A673 (cell line): ENCODE measurements at regions not wholly inside any gene's neighbourhood (a gene's known extent, or its start where the extent isn't known, plus 50 kb on each side); places are given as distances from the start of the nearest gene placed in this dataset.

Experiments
- BruUV-seq: library from RNA; stranded (reverse); fragments of 400-500 nt; replicated peaks from 2 replicates; lab custom pipeline; 2021; lab: Mats Ljungman, UMichigan
- CTCF ChIA-PET: fragments of 300-600 bp; sonication (Branson Sonifier 250); formaldehyde crosslinking; loops from one replicate; lab custom pipeline; 2022; ENCODE audit warnings: antibody characterized with exemption; lab: Charles Lee
- POLR2A ChIA-PET: fragments of 300-600 bp; sonication (Branson Sonifier 250); formaldehyde crosslinking; loops from one replicate; lab custom pipeline; 2022; ENCODE audit warnings: antibody characterized with exemption; ENCODE audit not compliant: low non-redundant PET; lab: Charles Lee
- DNase-seq: peaks from one replicate; pipeline ENCODE4 v3.0.0-alpha.2; 2015; ENCODE audit warnings: low spot score
- H3K27ac ChIP-seq: fragments of 200-600 bp; sonication (generic); 2 replicates; pipeline ENCODE4 v1.5.1; 2016; ENCODE audit warnings: mixed run types, low read depth, mild to moderate bottlenecking, mixed read lengths, antibody characterized with exemption, low read length; ENCODE audit not compliant: poor library complexity, severe bottlenecking
- H3K27me3 ChIP-seq: fragments of 200-600 bp; sonication (generic); replicated peaks from 2 replicates; pipeline ENCODE4 v1.6.1; 2017; ENCODE audit warnings: mixed run types, low read depth, mild to moderate bottlenecking, mixed read lengths, antibody characterized with exemption, low read length; ENCODE audit not compliant: insufficient read depth, poor library complexity
- H3K36me3 ChIP-seq: fragments of 200-600 bp; sonication (generic); 2 replicates; pipeline ENCODE4 v1.6.1; 2016; ENCODE audit warnings: mixed run types, mild to moderate bottlenecking, mixed read lengths, antibody characterized with exemption, low read length; ENCODE audit not compliant: insufficient read depth, poor library complexity, severe bottlenecking
- H3K4me1 ChIP-seq: fragments of 200-600 bp; sonication (generic); 2 replicates; pipeline ENCODE4 v1.6.1; 2017; ENCODE audit warnings: mixed run types, mild to moderate bottlenecking, mixed read lengths, antibody characterized with exemption, low read length; ENCODE audit not compliant: insufficient read depth, poor library complexity, severe bottlenecking
- H3K4me3 ChIP-seq: fragments of 200-600 bp; sonication (generic); 2 replicates; pipeline ENCODE4 v1.5.1; 2016; ENCODE audit warnings: low read depth, mixed run types, mild to moderate bottlenecking, mixed read lengths, low read length; ENCODE audit not compliant: poor library complexity, severe bottlenecking
- H3K9me3 ChIP-seq: fragments of 200-600 bp; sonication (generic); 2 replicates; pipeline ENCODE4 v1.6.1; 2016; ENCODE audit warnings: mixed run types, low read depth, mild to moderate bottlenecking, mixed read lengths, antibody characterized with exemption, low read length; ENCODE audit not compliant: poor library complexity, severe bottlenecking
- CTCF ChIP-seq: fragments of 300-800, 200-600 bp; sonication (generic); conservative IDR thresholded peaks from 2 replicates; pipeline ENCODE4 v1.5.1; 2017; ENCODE audit warnings: low read depth, mild to moderate bottlenecking, antibody characterized with exemption, low read length, moderate library complexity, mixed read lengths
- EZH2 ChIP-seq: fragments of 200-600 bp; sonication (generic); IDR thresholded peaks from 2 replicates; pipeline ENCODE4 v1.6.1; 2017; ENCODE audit warnings: borderline replicate concordance, low read depth, mild to moderate bottlenecking, mixed read lengths, antibody characterized with exemption, low read length; ENCODE audit not compliant: poor library complexity, severe bottlenecking
- intact Hi-C: fragments of 100-400 bp; cut with micrococcal nuclease; formaldehyde crosslinking; loops from one replicate; pipeline ENCODE4 v1.10.0; 2022; ENCODE audit not compliant: unreplicated experiment

DNA sequence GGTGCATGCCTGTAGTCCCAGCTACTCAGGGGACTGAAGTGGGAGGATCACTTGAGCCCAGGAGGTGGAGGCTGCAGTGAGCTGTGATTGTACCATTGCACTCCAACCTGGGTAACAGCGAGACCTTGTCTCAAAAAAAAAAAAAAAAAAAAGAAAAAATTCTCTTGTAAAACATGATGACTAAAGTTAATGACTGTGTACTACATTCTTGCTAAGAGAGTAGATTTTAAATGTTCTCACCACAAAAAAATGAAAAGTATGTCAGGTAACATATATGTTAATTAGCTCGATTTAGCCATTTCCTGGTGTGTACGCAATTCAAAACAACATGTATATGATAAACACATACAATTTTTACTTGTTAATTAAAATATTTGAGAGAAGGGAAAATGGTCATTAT is 480.7 kb upstream of the RGS6 start:
- intact Hi-C loops = no loop called here
- Histone ChIP-seq H3K36me3 (no peaks in the 10 kb centered on the region), H3K4me1 (peaks cover 9% of the 10 kb centered on the region), H3K4me3 (no peak overlapping the region), H3K27me3 (no peaks in the 10 kb centered on the region), H3K27ac (no peak overlapping the region), H3K9me3 (no peaks in the 10 kb centered on the region)
- no peak for DNase-seq
- no TSS peak for BruUV-seq
- TF ChIP-seq CTCF = no peak
- TF ChIP-seq EZH2 = no peak
- ChIA-PET CTCF (no interaction called here), POLR2A (no interaction called here)

GRCh38 chr14:71452539-71452938 is 479.7 kb upstream of the RGS6 start:
- intact Hi-C loops = no loop called here
- no peaks in the 10 kb centered on the region for H3K36me3 ChIP-seq
- ChIA-PET CTCF (no interaction called here), POLR2A (no interaction called here)
- no peaks in the 10 kb centered on the region for H3K9me3 ChIP-seq
- H3K27me3 ChIP-seq = no peaks in the 10 kb centered on the region
- no peak overlapping the region for H3K4me3 ChIP-seq
- DNase-seq = no peak
- H3K27ac ChIP-seq = no peak overlapping the region
- TF ChIP-seq EZH2 = no peak
- no peak for TF ChIP-seq CTCF
- peaks cover 9% of the 10 kb centered on the region for H3K4me1 ChIP-seq
- no TSS peak for BruUV-seq

DNA sequence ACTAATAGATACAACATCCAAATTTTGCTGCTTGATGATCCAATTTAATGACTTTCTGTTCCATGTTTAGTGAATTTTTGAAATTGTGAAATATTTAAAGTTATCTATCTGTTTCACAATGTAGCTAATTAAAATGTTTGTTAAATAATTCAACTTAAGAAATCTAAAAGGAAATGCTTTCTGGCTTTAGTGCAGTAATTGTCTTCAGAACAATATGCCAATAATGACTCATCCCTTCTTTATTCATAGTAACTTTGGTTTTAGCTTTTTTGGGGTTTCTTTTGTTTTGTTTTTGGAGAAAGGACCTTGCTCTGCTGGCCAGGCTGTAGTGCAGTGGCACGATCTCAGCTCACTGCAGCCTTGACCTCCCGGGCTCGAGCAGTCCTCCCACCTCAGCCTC is 479.2 kb upstream of the RGS6 start:
- Histone ChIP-seq H3K36me3 (no peaks in the 10 kb centered on the region), H3K4me3 (no peak overlapping the region), H3K9me3 (no peaks in the 10 kb centered on the region), H3K4me1 (peaks cover 9% of the 10 kb centered on the region), H3K27ac (no peak overlapping the region), H3K27me3 (no peaks in the 10 kb centered on the region)
- no TSS peak for BruUV-seq
- ChIA-PET CTCF (no interaction called here), POLR2A (no interaction called here)
- no peak for DNase-seq
- intact Hi-C loops = no loop called here
- no peak for TF ChIP-seq CTCF
- no peak for TF ChIP-seq EZH2
